Gastroesophageal sphincter (tissue), 4 donors: ENCODE measurements at regions not wholly inside any gene's neighbourhood (a gene's known extent, or its start where the extent isn't known, plus 50 kb on each side); places are given as distances from the start of the nearest gene placed in this dataset.

Source experiments
- ATAC-seq: fragments of 150-250 bp; one replicate; pipeline ENCODE4 v1.9.1; 2016; ENCODE audit warnings: mild to moderate bottlenecking, moderate library complexity
- H3K27ac ChIP-seq, 4 donors: fragments of 200-600 bp; sonication (generic) in 3 of 4; 1 replicate in 3 of 4; 2 replicates in 1 of 4; pipeline ENCODE4 v1.5.1; 2016 to 2019
- H3K27me3 ChIP-seq: fragments of 200-600 bp; sonication (generic); one replicate; pipeline ENCODE4 v1.5.1; 2019
- H3K36me3 ChIP-seq, 2 donors: fragments of 200-600 bp; sonication (generic); one replicate each; pipeline ENCODE4 v1.5.1; 2019; ENCODE audit warnings: control low read depth in 1 of 2
- H3K4me1 ChIP-seq, 3 donors: fragments of 200-600 bp; sonication (generic); 1 replicate in 2 of 3; 2 replicates in 1 of 3; pipeline ENCODE4 v1.5.1; 2016 to 2019; ENCODE audit warnings: control low read depth in 2 of 3
- H3K4me3 ChIP-seq, 2 donors: fragments of 200-600 bp; sonication (generic); one replicate each; pipeline ENCODE4 v1.5.1; 2019; ENCODE audit warnings: mild to moderate bottlenecking in 1 of 2, moderate library complexity in 1 of 2
- H3K9me3 ChIP-seq, 3 donors: fragments of 200-600 bp; sonication (generic); one replicate each; pipeline ENCODE4 v1.5.1; 2017 to 2019; ENCODE audit warnings: control low read depth in 2 of 3
- CTCF ChIP-seq, 4 experiments: fragments of 200-600 bp in 2 of 4; fragments of 450-650 bp in 2 of 4; sonication (generic) in 1 of 4; IDR thresholded peaks; one replicate each; pipeline ENCODE4 v1.5.1; 2017 to 2019; ENCODE audit warnings: antibody characterized with exemption in 4 of 4, mild to moderate bottlenecking in 2 of 4, moderate library complexity in 2 of 4
- EP300 ChIP-seq: sonication (generic); formaldehyde crosslinking; IDR thresholded peaks from one replicate; pipeline ENCODE4 v1.6.1; 2017; ENCODE audit warnings: antibody characterized with exemption, mild to moderate bottlenecking
- POLR2A ChIP-seq, 2 donors: fragments of 450-650 bp; IDR thresholded peaks; one replicate each; pipeline ENCODE4 v1.6.1; 2017; ENCODE audit warnings: antibody characterized with exemption in 2 of 2, mild to moderate bottlenecking in 2 of 2, moderate library complexity in 1 of 2
- POLR2AphosphoS5 ChIP-seq: sonication (generic); formaldehyde crosslinking; IDR thresholded peaks from one replicate; pipeline ENCODE4 v1.6.1; 2017; ENCODE audit warnings: antibody characterized with exemption
- WGBS, 2 donors: methylation state at CpG; one replicate each; pipeline ENCODE4 v1.1.5; 2018; ENCODE audit warnings: low coverage in 1 of 2; 5-methylcytosine and 5-hydroxymethylcytosine counted together

- H3K4me1 ChIP-seq: peaks cover 0 to 21% (median 0%) of the 10 kb centered on the region in 3 donors
- TF ChIP-seq EP300 (no peak), POLR2AphosphoS5 (no peak), CTCF (IDR thresholded peaks at IDR 0.05) (no peak), POLR2A (IDR thresholded peaks at IDR 0.05) (no peak)
- H3K4me3 ChIP-seq: no peak overlapping the region
- H3K9me3 ChIP-seq: no peaks in the 10 kb centered on the region
- no peaks in the 10 kb centered on the region for H3K27me3 ChIP-seq
- no peak for ATAC-seq
- no peaks in the 10 kb centered on the region for H3K36me3 ChIP-seq
- WGBS, 2 donors: 86 to 98% methylated on average over 1 to 3 of the region's 3 CpGs
- H3K27ac ChIP-seq: no peak overlapping the region
Observed at GRCh38 chr3:43159876-43160255, 54.0 kb upstream of the POMGNT2 start.

GRCh38 chr3:43159131-43159875 lies 53.4 kb upstream of the POMGNT2 start:
- 60 to 81% methylated on average over 4 to 5 of the region's 8 CpGs for WGBS, 2 donors
- no peaks in the 10 kb centered on the region for H3K9me3 ChIP-seq
- TF ChIP-seq CTCF (IDR thresholded peaks at IDR 0.05): no peak
- no peak for TF ChIP-seq POLR2A (IDR thresholded peaks at IDR 0.05)
- no peak for TF ChIP-seq POLR2AphosphoS5
- no peak for TF ChIP-seq EP300
- no peaks in the 10 kb centered on the region for H3K27me3 ChIP-seq
- peaks cover 0 to 23% (median 0%) of the 10 kb centered on the region in 3 donors for H3K4me1 ChIP-seq
- no peak overlapping the region for H3K4me3 ChIP-seq
- ATAC-seq: no peak
- H3K27ac ChIP-seq: no peak overlapping the region
- H3K36me3 ChIP-seq: no peaks in the 10 kb centered on the region

- no peak overlapping the region for H3K27ac ChIP-seq
- 60 to 74% methylated on average over 3 to 5 of the region's 5 CpGs for WGBS, 2 donors
- no peak for ATAC-seq
Observed at GRCh38 chr3:43156812-43157455, 51.1 kb upstream of the POMGNT2 start.

GRCh38 chr3:43155464-43156121 lies 49.7 kb upstream of the POMGNT2 start:
- ATAC-seq: peak; percentile 66
- TF ChIP-seq POLR2A (IDR thresholded peaks at IDR 0.05): no peak
- TF ChIP-seq POLR2AphosphoS5: peak; percentile 20
- TF ChIP-seq EP300: no peak
- TF ChIP-seq CTCF (IDR thresholded peaks at IDR 0.05): peak; percentile 53 to 83 (median 72)
- 18 to 75% methylated on average over 4 to 8 of the region's 11 CpGs for WGBS, 2 donors
- Histone ChIP-seq H3K27ac (peak overlapping the region in 2 of 4 donors; percentile 31 to 53), H3K36me3 (no peaks in the 10 kb centered on the region), H3K4me1 (peaks cover 0 to 29% (median 10%) of the 10 kb centered on the region in 3 donors), H3K9me3 (no peaks in the 10 kb centered on the region), H3K4me3 (no peak overlapping the region), H3K27me3 (no peaks in the 10 kb centered on the region)

More at GRCh38 chr3:43156812-43157455, 51.1 kb upstream of the POMGNT2 start:
- no peaks in the 10 kb centered on the region for H3K36me3 ChIP-seq
- TF ChIP-seq POLR2A (IDR thresholded peaks at IDR 0.05): no peak
- no peak for TF ChIP-seq CTCF (IDR thresholded peaks at IDR 0.05)
- TF ChIP-seq POLR2AphosphoS5: no peak
- no peak overlapping the region for H3K4me3 ChIP-seq
- H3K27me3 ChIP-seq: no peaks in the 10 kb centered on the region
- peaks cover 0 to 32% (median 10%) of the 10 kb centered on the region in 3 donors for H3K4me1 ChIP-seq
- H3K9me3 ChIP-seq: no peaks in the 10 kb centered on the region
